Omental fat pad (tissue), 3 donors: ENCODE measurements at regions not wholly inside any gene's neighbourhood (a gene's known extent, or its start where the extent isn't known, plus 50 kb on each side); places are given as distances from the start of the nearest gene placed in this dataset.
A peak's percentile ranks its signal among the peaks of the same experiment; 100 is the strongest.

ENCODE experiments used
- ATAC-seq: fragments of 150-250 bp; one replicate; pipeline ENCODE4 v1.9.1; 2016; ENCODE audit warnings: mild to moderate bottlenecking, moderate library complexity; ENCODE audit not compliant: low FRiP score
- DNase-seq: peaks from one replicate; pipeline ENCODE4 v3.0.0-alpha.2; 2019; ENCODE audit warnings: low spot score
- TF ChIP-seq, protein P1 (sequence below), 3 donors: fragments of 450-650 bp; IDR thresholded peaks; one replicate each; pipeline ENCODE4 v1.5.1; 2016 to 2017; ENCODE audit warnings: antibody characterized with exemption in 3 of 3, mild to moderate bottlenecking in 3 of 3, moderate library complexity in 2 of 3

DNA sequence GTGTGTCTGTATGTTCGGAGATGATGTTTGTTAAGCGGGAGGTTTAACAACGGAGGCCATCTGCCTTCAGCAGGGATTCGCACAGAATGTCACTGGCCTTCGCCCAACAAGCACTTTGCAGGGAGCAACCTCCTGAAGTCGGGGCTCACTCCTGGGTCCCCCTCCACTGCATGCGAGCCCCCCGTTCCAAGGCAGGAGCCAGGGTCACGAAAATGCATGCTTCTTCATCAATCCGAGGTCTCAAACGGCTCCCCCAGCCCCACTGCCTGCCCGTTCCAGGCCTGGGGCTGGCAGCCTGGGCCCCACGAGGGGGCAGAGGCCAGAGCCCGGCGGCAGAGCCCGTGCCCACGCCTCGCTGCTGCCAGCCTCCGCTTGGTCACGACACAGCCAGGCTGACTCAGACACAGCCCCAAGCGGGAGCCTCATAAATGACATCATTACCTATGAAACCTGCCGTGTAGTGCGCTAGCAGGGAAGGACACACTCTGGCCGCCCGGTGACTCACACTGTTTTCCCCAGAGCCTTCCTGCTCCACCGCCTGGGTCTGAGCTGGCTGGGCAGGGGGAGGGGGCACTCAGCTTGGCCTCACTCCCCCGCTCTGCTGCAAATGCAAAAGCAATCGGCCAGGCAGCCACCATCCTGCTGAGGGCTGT is 169.5 kb upstream of the RTL1 start:
- DNase-seq (peak; percentile 34), ATAC-seq (peak; percentile 90)
- TF ChIP-seq, protein P1, sequence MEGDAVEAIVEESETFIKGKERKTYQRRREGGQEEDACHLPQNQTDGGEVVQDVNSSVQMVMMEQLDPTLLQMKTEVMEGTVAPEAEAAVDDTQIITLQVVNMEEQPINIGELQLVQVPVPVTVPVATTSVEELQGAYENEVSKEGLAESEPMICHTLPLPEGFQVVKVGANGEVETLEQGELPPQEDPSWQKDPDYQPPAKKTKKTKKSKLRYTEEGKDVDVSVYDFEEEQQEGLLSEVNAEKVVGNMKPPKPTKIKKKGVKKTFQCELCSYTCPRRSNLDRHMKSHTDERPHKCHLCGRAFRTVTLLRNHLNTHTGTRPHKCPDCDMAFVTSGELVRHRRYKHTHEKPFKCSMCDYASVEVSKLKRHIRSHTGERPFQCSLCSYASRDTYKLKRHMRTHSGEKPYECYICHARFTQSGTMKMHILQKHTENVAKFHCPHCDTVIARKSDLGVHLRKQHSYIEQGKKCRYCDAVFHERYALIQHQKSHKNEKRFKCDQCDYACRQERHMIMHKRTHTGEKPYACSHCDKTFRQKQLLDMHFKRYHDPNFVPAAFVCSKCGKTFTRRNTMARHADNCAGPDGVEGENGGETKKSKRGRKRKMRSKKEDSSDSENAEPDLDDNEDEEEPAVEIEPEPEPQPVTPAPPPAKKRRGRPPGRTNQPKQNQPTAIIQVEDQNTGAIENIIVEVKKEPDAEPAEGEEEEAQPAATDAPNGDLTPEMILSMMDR (IDR thresholded peaks at IDR 0.05): no peak

DNA sequence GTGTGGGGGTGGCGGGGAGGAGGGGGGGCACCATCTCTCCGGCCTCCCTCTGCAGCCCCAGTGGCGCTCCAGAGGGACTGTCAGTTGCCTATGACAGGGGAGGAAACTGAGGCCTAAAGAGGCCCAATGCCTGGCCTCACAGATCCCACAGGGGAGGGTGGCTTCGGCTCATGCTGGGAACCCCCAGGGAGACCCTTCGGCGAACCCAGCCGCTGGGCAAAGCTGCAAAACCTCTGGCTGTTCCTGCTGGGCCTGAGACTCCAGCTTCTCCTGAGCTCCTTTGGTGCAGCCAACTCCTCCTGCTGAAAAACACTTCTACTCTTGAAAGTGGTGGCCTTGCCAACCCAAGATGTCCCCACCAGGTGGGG is 170.1 kb upstream of the RTL1 start:
- DNase-seq: peak; percentile 16
- TF ChIP-seq, protein P1 (IDR thresholded peaks at IDR 0.05): no peak
- no peak for ATAC-seq

DNA sequence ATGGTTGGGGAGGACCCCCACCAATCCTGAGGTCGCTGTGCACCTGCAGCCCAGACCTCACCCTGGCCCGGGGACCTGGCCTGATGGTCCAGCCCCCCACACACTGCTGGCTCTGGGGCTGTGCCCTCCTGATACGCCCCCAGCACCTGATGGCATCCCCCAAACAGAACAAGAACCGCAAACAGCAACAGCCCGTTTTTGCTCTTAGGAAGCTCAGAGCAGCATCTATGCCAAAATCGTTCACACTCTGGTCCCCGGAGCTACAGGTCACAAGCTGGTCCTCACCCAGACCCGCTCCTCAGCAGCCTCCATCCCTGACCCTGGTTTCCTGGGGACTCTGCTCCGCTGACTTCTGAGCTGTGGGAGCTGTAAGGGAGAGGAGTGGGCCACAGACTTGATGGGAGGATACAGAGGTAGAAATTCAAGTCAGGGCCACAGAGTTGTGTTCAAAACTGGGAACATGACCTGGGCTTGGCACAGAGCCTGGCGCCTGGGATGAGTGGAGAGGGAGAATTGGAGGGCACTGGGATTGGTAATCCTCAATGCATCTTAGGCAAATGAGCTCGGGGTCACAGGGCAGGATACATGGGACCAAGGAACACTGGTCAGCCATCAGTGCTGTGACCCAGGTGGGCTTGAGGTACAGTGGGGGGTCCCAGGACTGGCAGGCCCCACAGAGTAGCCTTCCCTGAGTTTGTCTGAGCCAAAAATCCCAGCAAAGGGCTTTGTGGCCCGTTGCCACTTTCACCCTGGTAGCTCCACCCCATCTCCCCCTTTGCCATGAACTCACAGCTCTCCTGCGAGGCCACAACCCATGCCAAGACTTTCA is 170.9 kb upstream of the RTL1 start:
- TF ChIP-seq, protein P1 (IDR thresholded peaks at IDR 0.05): no peak
- DNase-seq (peak; percentile 14), ATAC-seq (no peak)

DNA sequence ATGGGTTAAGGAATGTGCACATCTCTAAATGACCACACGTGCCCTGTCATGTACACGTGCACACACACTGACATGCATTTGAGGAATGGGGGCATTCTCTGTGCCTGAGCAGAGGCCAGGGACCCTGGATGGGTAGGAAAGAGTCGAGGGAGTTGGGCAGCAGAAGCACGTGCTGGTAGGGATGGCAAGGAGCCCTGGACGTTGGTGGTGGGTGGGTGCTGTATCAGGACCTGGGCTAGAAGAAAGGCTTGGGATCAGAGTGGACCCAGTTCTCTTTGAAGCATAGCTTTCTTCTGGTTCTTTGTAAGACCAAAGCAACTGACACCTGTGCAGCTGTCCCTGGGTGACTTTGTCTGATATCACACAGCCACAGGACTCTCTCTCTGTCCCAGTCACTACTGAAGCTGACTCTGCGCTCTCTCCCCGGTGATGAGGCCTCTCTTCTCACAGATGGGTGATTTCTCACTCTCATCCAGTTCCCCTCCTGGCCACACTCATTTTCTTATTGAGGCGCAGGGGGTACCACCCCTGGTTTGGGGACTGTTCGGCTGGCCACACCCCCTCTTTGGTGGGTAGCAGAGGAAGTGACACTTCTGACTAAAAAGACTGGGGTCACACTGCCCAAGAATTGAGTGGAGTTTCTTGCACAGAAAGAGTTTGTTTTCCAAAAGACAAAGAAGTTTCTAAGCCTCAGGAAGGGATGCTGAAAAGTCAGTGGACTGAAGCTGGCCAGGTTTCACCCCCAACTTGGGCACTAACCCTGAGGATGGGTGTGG is 171.7 kb upstream of the RTL1 start:
- TF ChIP-seq, protein P1 (IDR thresholded peaks at IDR 0.05): no peak
- ATAC-seq: no peak
- no peak for DNase-seq

DNA sequence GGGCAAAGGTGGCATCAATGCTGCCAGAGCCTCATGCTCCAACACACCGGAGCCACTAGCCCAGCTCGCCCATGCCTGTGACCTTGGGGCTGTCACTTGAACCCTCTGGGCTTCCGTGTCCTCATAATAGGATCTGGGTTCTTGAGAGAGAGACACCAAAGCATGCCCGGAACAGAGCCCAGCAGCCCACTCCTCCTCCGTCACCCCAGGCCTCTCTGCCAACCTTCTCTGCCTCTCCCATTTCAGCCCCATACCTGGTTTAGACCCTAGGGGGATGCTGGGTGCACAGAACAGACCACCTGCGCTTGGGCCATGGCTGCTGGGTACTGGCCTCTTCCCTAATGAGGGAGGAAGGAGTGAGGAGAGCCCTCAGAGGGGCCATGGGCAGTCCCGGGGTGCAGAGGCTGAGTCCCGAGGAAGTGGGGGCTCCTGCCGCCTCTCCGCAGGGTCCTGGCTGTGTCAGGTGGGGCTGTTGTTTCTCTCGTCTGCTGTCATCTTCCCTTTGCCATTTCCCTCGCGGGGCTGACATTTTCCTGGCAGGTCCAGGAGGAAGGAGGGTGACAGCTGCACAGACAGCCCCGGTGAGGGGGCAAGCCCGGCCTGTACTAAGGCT is 172.4 kb upstream of the RTL1 start:
- peak; percentile 19 for DNase-seq
- TF ChIP-seq, protein P1 (IDR thresholded peaks at IDR 0.05): no peak

DNA sequence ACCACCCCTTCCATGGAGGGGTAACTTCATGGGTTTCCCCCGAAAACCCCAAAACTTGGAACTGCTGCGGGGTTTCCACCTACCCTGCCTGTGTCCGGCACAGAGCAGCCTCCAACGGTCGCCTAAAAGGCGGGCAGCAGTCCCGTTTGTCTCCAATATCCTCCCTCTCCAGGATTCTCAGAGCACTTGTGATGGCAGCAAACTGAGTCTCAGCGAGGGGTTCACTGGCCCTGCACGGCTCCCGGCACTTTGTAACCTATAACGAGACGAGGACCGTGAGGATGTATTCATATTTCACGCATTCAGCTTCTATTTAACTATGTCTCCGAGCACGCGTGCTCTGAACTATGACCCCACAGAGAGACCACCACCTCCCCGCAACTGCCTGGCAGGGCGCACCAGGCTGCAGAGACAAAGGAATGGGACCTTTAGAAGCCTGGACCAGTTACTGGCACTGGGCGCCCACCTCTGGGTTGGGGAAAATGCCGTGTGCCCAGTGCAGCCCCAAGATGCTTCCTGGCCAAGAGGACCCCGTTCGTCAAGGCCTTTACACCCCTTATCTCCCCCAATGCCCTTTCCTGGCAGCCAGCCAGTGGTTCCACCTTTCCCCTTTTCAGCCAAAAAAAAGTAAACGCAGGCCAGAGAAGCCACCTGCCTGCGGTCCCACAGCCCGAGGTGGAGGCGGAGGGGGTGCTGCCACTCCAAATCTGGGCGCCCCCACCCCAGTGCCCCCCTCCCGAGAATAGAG is 173.1 kb upstream of the RTL1 start:
- ATAC-seq (no peak), DNase-seq (peak; percentile 19)
- TF ChIP-seq, protein P1 (IDR thresholded peaks at IDR 0.05): no peak

More for the DNA sequence above, 172.4 kb upstream of the RTL1 start:
- ATAC-seq: no peak
